ENCODE measurements at regions not wholly inside any gene's neighbourhood (a gene's known extent, or its start where the extent isn't known, plus 50 kb on each side); places are given as distances from the start of the nearest gene placed in this dataset.

GRCh38 chr6:51541847-51542246 lies 545.6 kb downstream of the PKHD1 start:
- no peak overlapping the region for H3K27ac ChIP-seq (ENCODE audit: low read depth in 1 of 2, low read length in 1 of 2)
- H3K4me1 ChIP-seq (ENCODE audit: control insufficient read depth in 2 of 2, insufficient read depth in 2 of 2, low read length in 2 of 2), result no peaks in the 10 kb centered on the region
- no peak for DNase-seq (ENCODE audit: low read depth in 6 of 9, low spot score in 9 of 9)
- H3K4me3 ChIP-seq (ENCODE audit: low read length in 2 of 2), result no peak overlapping the region
- H3K36me3 ChIP-seq (ENCODE audit: control insufficient read depth in 2 of 2, insufficient read depth in 2 of 2, low read length in 1 of 2), result no peaks in the 10 kb centered on the region
- no peaks in the 10 kb centered on the region for H3K9me3 ChIP-seq (ENCODE audit: control insufficient read depth in 2 of 2, insufficient read depth in 1 of 2, low read length in 1 of 2)
- H3K27me3 ChIP-seq (ENCODE audit: control insufficient read depth in 2 of 2, insufficient read depth in 1 of 2, low read length in 1 of 2), result peaks cover 0 to 2% of the 10 kb centered on the region in 2 donors
- WGBS, result 75% methylated on average over 7 of the region's 7 CpGs

DNA sequence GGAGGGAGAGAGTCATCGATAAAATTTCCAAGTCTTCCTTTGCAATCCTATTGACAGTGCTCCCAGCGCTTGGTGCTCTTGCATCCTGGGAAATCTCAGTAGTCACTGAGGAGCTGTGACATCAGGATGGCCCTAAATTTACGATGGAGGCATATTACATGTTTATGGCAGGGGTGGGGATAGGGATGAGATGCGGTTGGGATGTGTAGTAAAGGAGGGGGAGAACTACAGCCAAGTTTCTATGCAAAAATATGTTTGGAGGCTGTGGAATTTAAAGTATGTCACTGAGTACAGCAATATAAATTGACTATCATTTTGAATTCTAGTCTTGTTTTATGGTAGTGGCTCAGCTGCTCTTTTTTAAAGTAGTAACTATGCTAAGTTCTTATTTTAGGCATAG lies 544.9 kb downstream of the PKHD1 start:
- Histone ChIP-seq H3K9me3 (ENCODE audit: control insufficient read depth in 2 of 2, insufficient read depth in 1 of 2, low read length in 1 of 2) (no peaks in the 10 kb centered on the region), H3K36me3 (ENCODE audit: control insufficient read depth in 2 of 2, insufficient read depth in 2 of 2, low read length in 1 of 2) (no peaks in the 10 kb centered on the region), H3K4me3 (ENCODE audit: low read length in 2 of 2) (no peak overlapping the region), H3K4me1 (ENCODE audit: control insufficient read depth in 2 of 2, insufficient read depth in 2 of 2, low read length in 2 of 2) (no peaks in the 10 kb centered on the region), H3K27me3 (ENCODE audit: control insufficient read depth in 2 of 2, insufficient read depth in 1 of 2, low read length in 1 of 2) (peaks cover 0 to 2% of the 10 kb centered on the region in 2 donors), H3K27ac (ENCODE audit: low read depth in 1 of 2, low read length in 1 of 2) (no peak overlapping the region)
- 78% methylated on average over 4 of the region's 4 CpGs for WGBS
- no peak for DNase-seq (ENCODE audit: low read depth in 6 of 9, low spot score in 9 of 9)

GRCh38 chr6:51550243-51550642 lies 537.2 kb downstream of the PKHD1 start:
- no peak for DNase-seq (ENCODE audit: low read depth in 6 of 9, low spot score in 9 of 9)
- Histone ChIP-seq H3K27ac (ENCODE audit: low read depth in 1 of 2, low read length in 1 of 2) (no peak overlapping the region), H3K36me3 (ENCODE audit: control insufficient read depth in 2 of 2, insufficient read depth in 2 of 2, low read length in 1 of 2) (no peaks in the 10 kb centered on the region), H3K27me3 (ENCODE audit: control insufficient read depth in 2 of 2, insufficient read depth in 1 of 2, low read length in 1 of 2) (no peaks in the 10 kb centered on the region), H3K9me3 (ENCODE audit: control insufficient read depth in 2 of 2, insufficient read depth in 1 of 2, low read length in 1 of 2) (no peaks in the 10 kb centered on the region), H3K4me1 (ENCODE audit: control insufficient read depth in 2 of 2, insufficient read depth in 2 of 2, low read length in 2 of 2) (no peaks in the 10 kb centered on the region), H3K4me3 (ENCODE audit: low read length in 2 of 2) (no peak overlapping the region)
- 84% methylated on average over 1 of the region's 1 CpG for WGBS

DNA sequence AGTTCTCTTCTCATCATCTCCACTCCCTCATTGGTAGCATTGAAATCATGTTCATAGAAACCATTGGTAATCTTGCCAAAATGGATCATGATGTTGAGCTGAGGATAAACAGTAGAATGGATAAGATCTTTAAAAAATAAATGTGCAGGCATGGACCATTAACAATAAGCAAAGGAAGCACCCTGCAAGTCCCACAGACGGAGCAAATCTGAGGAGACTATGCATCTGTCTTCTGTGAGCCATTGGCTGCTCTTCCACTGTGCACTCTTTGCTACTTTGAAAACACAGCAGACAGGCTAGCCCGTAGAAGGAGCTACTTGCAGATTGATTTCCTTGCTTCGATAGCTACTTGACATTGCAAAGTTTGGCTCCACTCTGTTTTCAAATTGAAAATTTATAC lies 535.0 kb downstream of the PKHD1 start:
- no peak overlapping the region for H3K27ac ChIP-seq (ENCODE audit: low read depth in 1 of 2, low read length in 1 of 2)
- H3K9me3 ChIP-seq (ENCODE audit: control insufficient read depth in 2 of 2, insufficient read depth in 1 of 2, low read length in 1 of 2), result no peaks in the 10 kb centered on the region
- 80% methylated on average over 3 of the region's 3 CpGs for WGBS
- no peaks in the 10 kb centered on the region for H3K4me1 ChIP-seq (ENCODE audit: control insufficient read depth in 2 of 2, insufficient read depth in 2 of 2, low read length in 2 of 2)
- no peaks in the 10 kb centered on the region for H3K36me3 ChIP-seq (ENCODE audit: control insufficient read depth in 2 of 2, insufficient read depth in 2 of 2, low read length in 1 of 2)
- H3K27me3 ChIP-seq (ENCODE audit: control insufficient read depth in 2 of 2, insufficient read depth in 1 of 2, low read length in 1 of 2), result no peaks in the 10 kb centered on the region
- no peak for DNase-seq (ENCODE audit: low read depth in 6 of 9, low spot score in 9 of 9)
- no peak overlapping the region for H3K4me3 ChIP-seq (ENCODE audit: low read length in 2 of 2)

- DNase-seq (ENCODE audit: low read depth in 6 of 9, low spot score in 9 of 9), result no peak
- no peaks in the 10 kb centered on the region for H3K36me3 ChIP-seq (ENCODE audit: control insufficient read depth in 2 of 2, insufficient read depth in 2 of 2, low read length in 1 of 2)
- H3K4me1 ChIP-seq (ENCODE audit: control insufficient read depth in 2 of 2, insufficient read depth in 2 of 2, low read length in 2 of 2), result no peaks in the 10 kb centered on the region
- H3K4me3 ChIP-seq (ENCODE audit: low read length in 2 of 2), result no peak overlapping the region
- no peak overlapping the region for H3K27ac ChIP-seq (ENCODE audit: low read depth in 1 of 2, low read length in 1 of 2)
- WGBS, result 96% methylated on average over 19 of the region's 19 CpGs
- no peaks in the 10 kb centered on the region for H3K9me3 ChIP-seq (ENCODE audit: control insufficient read depth in 2 of 2, insufficient read depth in 1 of 2, low read length in 1 of 2)
- no peaks in the 10 kb centered on the region for H3K27me3 ChIP-seq (ENCODE audit: control insufficient read depth in 2 of 2, insufficient read depth in 1 of 2, low read length in 1 of 2)
Measured at GRCh38 chr6:51553246-51554015, 534.0 kb downstream of the PKHD1 start.

DNA sequence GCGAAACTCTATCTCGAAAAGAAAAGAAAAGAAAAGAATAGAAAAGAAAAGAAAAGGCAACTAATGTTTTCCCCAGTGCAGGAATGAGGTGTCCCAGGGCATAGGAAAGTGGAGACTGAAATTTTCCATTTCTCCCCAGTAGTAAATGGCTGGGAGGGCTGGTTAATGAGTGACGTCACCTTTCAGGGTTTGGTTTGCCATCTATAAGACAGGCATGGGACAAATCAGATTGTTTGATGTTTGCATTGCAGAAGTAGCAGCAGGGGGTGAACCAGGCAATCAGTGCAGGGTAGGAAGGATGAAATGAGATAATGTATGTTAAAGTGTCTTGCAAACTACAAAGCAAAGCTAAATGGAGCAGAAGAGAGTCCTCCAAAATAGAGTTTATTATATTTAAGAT lies 533.4 kb downstream of the PKHD1 start:
- 83% methylated on average over 3 of the region's 3 CpGs for WGBS

DNA sequence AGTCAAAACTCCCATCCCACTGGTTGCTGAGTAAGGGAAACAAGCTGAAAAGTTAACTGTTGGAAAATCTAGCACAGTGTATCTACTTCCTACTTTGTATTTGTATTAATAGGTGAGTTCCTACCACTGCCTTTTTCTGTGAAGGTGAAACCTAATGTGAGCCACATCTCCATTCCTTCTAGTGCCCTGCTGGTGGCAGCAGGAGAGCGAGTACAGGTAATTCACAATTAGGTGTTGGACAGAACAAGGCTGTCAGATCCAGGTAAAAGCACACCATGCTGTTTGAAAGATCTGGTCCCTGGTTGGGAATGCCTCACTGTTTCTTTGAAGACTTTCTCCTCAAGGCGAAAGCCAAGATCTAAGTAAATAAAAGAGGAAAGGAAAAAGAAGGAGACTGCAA lies 528.4 kb downstream of the PKHD1 start:
- Histone ChIP-seq H3K9me3 (ENCODE audit: control insufficient read depth in 2 of 2, insufficient read depth in 1 of 2, low read length in 1 of 2) (no peaks in the 10 kb centered on the region), H3K4me3 (ENCODE audit: low read length in 2 of 2) (no peak overlapping the region), H3K27ac (ENCODE audit: low read depth in 1 of 2, low read length in 1 of 2) (no peak overlapping the region), H3K36me3 (ENCODE audit: control insufficient read depth in 2 of 2, insufficient read depth in 2 of 2, low read length in 1 of 2) (no peaks in the 10 kb centered on the region), H3K27me3 (ENCODE audit: control insufficient read depth in 2 of 2, insufficient read depth in 1 of 2, low read length in 1 of 2) (no peaks in the 10 kb centered on the region), H3K4me1 (ENCODE audit: control insufficient read depth in 2 of 2, insufficient read depth in 2 of 2, low read length in 2 of 2) (peaks cover 0 to 2% of the 10 kb centered on the region in 2 donors)
- DNase-seq (ENCODE audit: low read depth in 6 of 9, low spot score in 9 of 9), result no peak
- 82% methylated on average over 2 of the region's 2 CpGs for WGBS

More for the DNA sequence above, 533.4 kb downstream of the PKHD1 start:
- no peak for DNase-seq (ENCODE audit: low read depth in 6 of 9, low spot score in 9 of 9)
- H3K4me3 ChIP-seq (ENCODE audit: low read length in 2 of 2), result no peak overlapping the region
- H3K9me3 ChIP-seq (ENCODE audit: control insufficient read depth in 2 of 2, insufficient read depth in 1 of 2, low read length in 1 of 2), result no peaks in the 10 kb centered on the region
- no peaks in the 10 kb centered on the region for H3K4me1 ChIP-seq (ENCODE audit: control insufficient read depth in 2 of 2, insufficient read depth in 2 of 2, low read length in 2 of 2)
- no peaks in the 10 kb centered on the region for H3K27me3 ChIP-seq (ENCODE audit: control insufficient read depth in 2 of 2, insufficient read depth in 1 of 2, low read length in 1 of 2)
- H3K27ac ChIP-seq (ENCODE audit: low read depth in 1 of 2, low read length in 1 of 2), result no peak overlapping the region
- H3K36me3 ChIP-seq (ENCODE audit: control insufficient read depth in 2 of 2, insufficient read depth in 2 of 2, low read length in 1 of 2), result no peaks in the 10 kb centered on the region

DNA sequence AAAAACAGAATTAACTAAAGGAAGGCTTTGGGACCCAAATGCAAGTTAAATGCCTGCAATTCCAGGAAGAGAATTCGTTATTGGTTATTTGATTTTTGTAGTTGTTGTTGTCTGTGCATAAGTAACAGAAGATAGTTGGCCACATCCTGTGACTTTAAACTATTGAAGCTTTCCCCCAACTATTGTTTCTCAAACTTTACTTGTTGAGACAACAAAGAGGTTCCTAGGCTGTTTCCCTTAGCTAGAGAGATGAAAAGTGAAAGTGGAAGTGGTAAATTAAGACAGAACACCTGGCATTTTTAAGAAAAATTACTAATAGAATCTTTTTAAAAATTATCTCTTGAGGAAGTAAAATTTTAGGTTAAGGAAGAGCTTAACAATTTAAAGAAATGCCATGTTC lies 525.2 kb downstream of the PKHD1 start:
- peak in 8 of 9 donors; percentile 13 to 75 (median 20) for DNase-seq (ENCODE audit: low read depth in 6 of 9, low spot score in 9 of 9)
- 14% methylated on average over 1 of the region's 1 CpG for WGBS
- H3K4me3 ChIP-seq (ENCODE audit: low read length in 2 of 2), result no peak overlapping the region
- peak overlapping the region in 1 of 2 donors; percentile 62 for H3K27ac ChIP-seq (ENCODE audit: low read depth in 1 of 2, low read length in 1 of 2)
- H3K4me1 ChIP-seq (ENCODE audit: control insufficient read depth in 2 of 2, insufficient read depth in 2 of 2, low read length in 2 of 2), result peaks cover 0 to 2% of the 10 kb centered on the region in 2 donors
- no peaks in the 10 kb centered on the region for H3K36me3 ChIP-seq (ENCODE audit: control insufficient read depth in 2 of 2, insufficient read depth in 2 of 2, low read length in 1 of 2)
- no peaks in the 10 kb centered on the region for H3K27me3 ChIP-seq (ENCODE audit: control insufficient read depth in 2 of 2, insufficient read depth in 1 of 2, low read length in 1 of 2)
- H3K9me3 ChIP-seq (ENCODE audit: control insufficient read depth in 2 of 2, insufficient read depth in 1 of 2, low read length in 1 of 2), result no peaks in the 10 kb centered on the region

Measured in thymus (tissue), 11 donors.